Eye (tissue), 1 donor: ENCODE measurements at regions not wholly inside any gene's neighbourhood (a gene's known extent, or its start where the extent isn't known, plus 50 kb on each side); places are given as distances from the start of the nearest gene placed in this dataset.
"Not testable (repeated sequence)": the region's sequence is repeated elsewhere in the genome, so short reads cannot be mapped to it uniquely, and the experiment has no call there.

Experiments
- DNase-seq: peaks from one replicate; pipeline ENCODE4 v3.0.0-alpha.2; 2015

GRCh38 chrX:437661-438390 lies 51.1 kb upstream of the PPP2R3B start:
- DNase-seq = peak; percentile 37

- no peak for DNase-seq
These were observed 52.5 kb upstream of the PPP2R3B start for GRCh38 chrX:439241-439640.

- DNase-seq = no peak
These were observed 53.0 kb upstream of the PPP2R3B start for GRCh38 chrX:439719-440118.

- DNase-seq = no peak
These were observed 53.9 kb upstream of the PPP2R3B start for GRCh38 chrX:440636-441035.

GRCh38 chrX:443536-444210 lies 57.0 kb upstream of the PPP2R3B start:
- no peak for DNase-seq

GRCh38 chrX:444305-444704 lies 57.6 kb upstream of the PPP2R3B start:
- no peak for DNase-seq

- no peak for DNase-seq
These were observed 59.0 kb upstream of the PPP2R3B start for GRCh38 chrX:445727-446126.

GRCh38 chrX:446245-446644 lies 59.5 kb upstream of the PPP2R3B start:
- DNase-seq = no peak

GRCh38 chrX:447052-447451 lies 60.3 kb upstream of the PPP2R3B start:
- DNase-seq = no peak

- DNase-seq = not testable (repeated sequence)
These were observed 65.0 kb upstream of the PPP2R3B start for GRCh38 chrX:451750-452149.

- no peak for DNase-seq
These were observed 65.9 kb upstream of the PPP2R3B start for GRCh38 chrX:452598-452997.

GRCh38 chrX:454514-454913 lies 67.8 kb upstream of the PPP2R3B start:
- not testable (repeated sequence) for DNase-seq

- DNase-seq = no peak
These were observed 68.5 kb upstream of the PPP2R3B start for GRCh38 chrX:455199-455598.

- DNase-seq = peak; percentile 43
These were observed 69.0 kb upstream of the PPP2R3B start for GRCh38 chrX:455673-456072.

- no peak for DNase-seq
These were observed 69.4 kb upstream of the PPP2R3B start for GRCh38 chrX:456146-456545.

- DNase-seq = peak; percentile 57
These were observed 70.0 kb upstream of the PPP2R3B start for GRCh38 chrX:456551-457291.

- DNase-seq = no peak
These were observed 70.6 kb upstream of the PPP2R3B start for GRCh38 chrX:457292-457679.

- no peak for DNase-seq
These were observed 71.9 kb upstream of the PPP2R3B start for GRCh38 chrX:458631-459061.

GRCh38 chrX:459611-460010 lies 72.9 kb upstream of the PPP2R3B start:
- peak; percentile 24 for DNase-seq

GRCh38 chrX:460116-460515 lies 73.4 kb upstream of the PPP2R3B start:
- DNase-seq = no peak

GRCh38 chrX:460823-461640 lies 74.3 kb upstream of the PPP2R3B start:
- DNase-seq = peak; percentile 6

GRCh38 chrX:462853-463252 lies 76.1 kb upstream of the PPP2R3B start:
- DNase-seq = no peak
